Hepatocyte (in vitro differentiated cells): ENCODE measurements at regions not wholly inside any gene's neighbourhood (a gene's known extent, or its start where the extent isn't known, plus 50 kb on each side); places are given as distances from the start of the nearest gene placed in this dataset.

ENCODE experiments used
- EZH2 ChIP-seq: fragments of 200-600 bp; sonication (generic); IDR thresholded peaks from 2 replicates; pipeline ENCODE4 v1.6.1; 2016; ENCODE audit warnings: antibody characterized with exemption, mild to moderate bottlenecking, borderline replicate concordance
- EZH2phosphoT487 ChIP-seq: fragments of 200-600 bp; sonication (generic); IDR thresholded peaks from one replicate; pipeline ENCODE4 v1.6.1; 2018; ENCODE audit warnings: antibody characterized with exemption, mild to moderate bottlenecking, low read depth, moderate library complexity; ENCODE audit not compliant: unreplicated experiment, severe bottlenecking

DNA sequence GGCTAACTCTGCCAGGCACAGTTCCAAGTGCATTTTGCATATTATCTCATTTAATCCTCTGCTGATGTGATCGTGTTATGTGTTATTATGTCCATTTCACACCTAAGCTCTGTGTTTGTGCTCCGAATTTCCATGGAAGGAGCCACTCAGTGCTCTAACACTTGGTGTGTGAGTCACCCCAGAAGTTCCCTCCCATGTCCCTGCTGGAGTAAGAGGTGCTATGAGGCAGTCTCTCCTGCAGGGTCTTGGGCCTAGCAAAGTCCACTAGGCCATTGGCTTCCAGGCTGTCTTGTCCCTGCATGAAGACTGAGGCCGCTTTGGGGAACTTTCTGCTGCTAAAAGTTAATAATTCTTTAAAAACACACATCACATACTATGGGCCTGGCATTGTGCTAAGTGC is 405.9 kb upstream of the SULF2 start:
- no peak for TF ChIP-seq EZH2phosphoT487
- TF ChIP-seq EZH2 = no peak
